GM12872 (cell line): ENCODE measurements at regions not wholly inside any gene's neighbourhood (a gene's known extent, or its start where the extent isn't known, plus 50 kb on each side); places are given as distances from the start of the nearest gene placed in this dataset.

Experiments
- TF ChIP-seq, protein P1 (sequence below): IDR thresholded peaks from 3 replicates; pipeline ENCODE4 v1.5.1; 2011; ENCODE audit warnings: low read depth, mild to moderate bottlenecking, low read length, moderate library complexity; ENCODE audit not compliant: insufficient read depth

DNA sequence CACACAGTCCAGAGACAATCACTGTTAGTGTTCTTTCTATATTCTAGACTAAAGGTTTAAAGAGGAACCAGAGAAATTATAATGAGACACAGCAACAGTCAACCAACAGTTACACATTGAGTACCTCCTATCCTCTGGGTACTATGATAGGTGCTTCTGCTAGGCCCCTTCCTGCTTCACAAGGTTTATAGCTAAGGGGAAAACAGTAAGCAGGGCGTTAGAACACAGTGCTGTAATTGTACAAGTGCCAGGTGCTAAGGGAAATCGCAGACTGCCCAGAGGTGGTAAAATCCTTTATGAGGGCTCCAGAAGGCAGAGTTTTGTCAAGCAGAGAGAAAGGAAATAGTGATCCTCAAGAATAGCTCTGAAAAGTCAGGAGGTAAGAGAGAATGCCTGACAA lies 297.2 kb upstream of the FAT3 start:
- TF ChIP-seq, protein P1, sequence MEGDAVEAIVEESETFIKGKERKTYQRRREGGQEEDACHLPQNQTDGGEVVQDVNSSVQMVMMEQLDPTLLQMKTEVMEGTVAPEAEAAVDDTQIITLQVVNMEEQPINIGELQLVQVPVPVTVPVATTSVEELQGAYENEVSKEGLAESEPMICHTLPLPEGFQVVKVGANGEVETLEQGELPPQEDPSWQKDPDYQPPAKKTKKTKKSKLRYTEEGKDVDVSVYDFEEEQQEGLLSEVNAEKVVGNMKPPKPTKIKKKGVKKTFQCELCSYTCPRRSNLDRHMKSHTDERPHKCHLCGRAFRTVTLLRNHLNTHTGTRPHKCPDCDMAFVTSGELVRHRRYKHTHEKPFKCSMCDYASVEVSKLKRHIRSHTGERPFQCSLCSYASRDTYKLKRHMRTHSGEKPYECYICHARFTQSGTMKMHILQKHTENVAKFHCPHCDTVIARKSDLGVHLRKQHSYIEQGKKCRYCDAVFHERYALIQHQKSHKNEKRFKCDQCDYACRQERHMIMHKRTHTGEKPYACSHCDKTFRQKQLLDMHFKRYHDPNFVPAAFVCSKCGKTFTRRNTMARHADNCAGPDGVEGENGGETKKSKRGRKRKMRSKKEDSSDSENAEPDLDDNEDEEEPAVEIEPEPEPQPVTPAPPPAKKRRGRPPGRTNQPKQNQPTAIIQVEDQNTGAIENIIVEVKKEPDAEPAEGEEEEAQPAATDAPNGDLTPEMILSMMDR: no peak

DNA sequence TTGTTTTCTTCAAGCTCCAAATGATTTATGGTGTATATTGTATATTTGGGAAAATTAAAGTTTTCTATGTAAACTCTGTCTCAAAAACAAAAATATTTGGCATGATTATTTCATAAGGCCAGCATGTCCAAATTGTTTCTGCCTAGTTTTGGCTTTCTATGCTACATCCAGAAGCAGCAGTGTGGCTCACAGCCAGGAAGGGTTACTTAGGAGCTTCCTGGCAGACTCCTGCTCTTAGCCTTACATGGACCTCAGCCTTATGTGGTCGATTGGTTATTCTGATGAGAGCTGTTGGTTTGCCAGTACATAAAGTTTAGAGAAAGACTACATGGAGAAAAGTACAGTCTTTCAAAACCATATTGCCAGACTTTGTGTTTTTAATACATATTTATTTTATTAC lies 297.7 kb upstream of the FAT3 start:
- TF ChIP-seq, protein P1: no peak

DNA sequence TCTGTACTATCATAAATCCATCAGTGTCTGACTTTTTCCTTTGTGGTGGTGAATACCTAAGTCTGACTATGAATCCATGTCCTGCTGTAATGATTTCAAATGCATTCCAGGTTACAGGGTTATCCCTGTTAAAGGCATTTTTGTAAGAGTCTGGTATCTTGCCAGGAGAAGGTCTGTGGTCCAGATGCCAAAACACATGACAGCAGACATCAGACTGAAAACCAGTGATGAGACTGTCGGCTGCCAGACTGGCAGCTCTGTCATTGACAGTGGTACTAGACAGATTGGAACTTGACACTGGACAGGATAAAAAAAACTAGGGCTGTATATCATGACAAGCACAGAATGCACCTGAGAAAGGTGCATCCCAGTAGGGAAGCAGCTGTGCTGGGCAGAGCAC lies 301.8 kb upstream of the FAT3 start:
- TF ChIP-seq, protein P1: no peak

DNA sequence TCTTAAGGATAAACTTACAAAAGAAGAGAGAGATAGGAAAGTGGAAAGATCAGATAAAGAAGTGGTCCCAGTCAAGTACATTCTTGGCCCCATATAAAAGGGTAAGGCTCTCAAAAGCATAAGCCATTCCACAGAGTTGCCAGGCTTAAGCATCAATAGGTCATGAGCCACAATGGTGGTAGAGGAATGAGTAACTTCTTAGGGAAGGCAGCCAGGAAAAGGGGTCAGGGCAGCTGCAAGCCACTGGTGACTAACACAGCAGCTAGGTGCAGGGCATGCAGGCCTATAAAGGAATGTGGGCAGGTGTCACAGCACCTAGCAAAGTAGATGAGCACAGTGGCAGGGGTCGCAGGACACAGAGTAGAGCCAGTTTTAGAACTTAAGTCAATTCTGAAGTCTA lies 302.6 kb upstream of the FAT3 start:
- TF ChIP-seq, protein P1: no peak

DNA sequence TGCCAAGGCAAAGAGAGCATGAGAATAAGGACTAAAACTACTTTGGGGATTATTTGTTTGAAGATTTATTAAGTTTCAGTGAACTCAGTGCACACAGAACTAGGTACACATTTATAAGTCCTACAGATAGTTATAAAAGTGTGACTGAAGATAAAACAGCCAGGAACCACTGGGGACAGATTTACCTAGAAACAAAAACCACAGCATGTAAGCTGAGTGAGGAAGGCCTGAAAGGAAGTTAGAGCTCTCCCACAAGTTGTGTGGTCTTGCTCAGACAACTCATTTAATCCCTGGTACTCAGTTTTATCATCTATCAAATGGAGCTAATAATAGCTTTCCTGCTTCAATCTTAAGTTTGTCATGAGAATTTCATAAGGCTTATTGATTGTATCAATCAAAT lies 311.2 kb upstream of the FAT3 start:
- TF ChIP-seq, protein P1: no peak

- TF ChIP-seq, protein P1: no peak
These were observed 312.3 kb upstream of the FAT3 start for GRCh38 chr11:91912322-91912721.

GRCh38 chr11:91906871-91907624 lies 317.6 kb upstream of the FAT3 start:
- TF ChIP-seq, protein P1: no peak
